Natural killer cell treated with Interleukin-12 subunit alpha and Interleukin-12 subunit beta and Interleukin-15 and Interleukin-18, amount 100 ng/mL, for 72 hours (primary cell): ENCODE measurements at regions not wholly inside any gene's neighbourhood (a gene's known extent, or its start where the extent isn't known, plus 50 kb on each side); places are given as distances from the start of the nearest gene placed in this dataset.
"Not testable (repeated sequence)": the region's sequence is repeated elsewhere in the genome, so short reads cannot be mapped to it uniquely, and the experiment has no call there.

Source experiments
- ATAC-seq, 2 donors: fragments of 150-1000 bp; cut with Tn5 transposase in 1 of 2; sonication (Bioruptor Pico), chemical (Tn5 transposase) in 1 of 2; 2 replicates each; pipeline ENCODE4 v1.10.0; 2021
- DNase-seq: peaks from one replicate; pipeline ENCODE4 v3.0.0; 2022; ENCODE audit warnings: low spot score
- H3K27ac Mint-ChIP-seq, 2 donors: 1 replicate in 1 of 2; 2 replicates in 1 of 2; pipeline ENCODE4 v1.8.0; 2022; ENCODE audit warnings: mixed read lengths in 2 of 2, mild to moderate bottlenecking in 1 of 2, moderate library complexity in 1 of 2
- H3K27me3 Mint-ChIP-seq, 2 donors: 1 replicate in 1 of 2; 2 replicates in 1 of 2; pipeline ENCODE4 v1.8.0; 2022; ENCODE audit warnings: mixed read lengths in 2 of 2
- H3K36me3 Mint-ChIP-seq: one replicate; pipeline ENCODE4 v1.8.0; 2022; ENCODE audit warnings: mixed read lengths
- H3K4me1 Mint-ChIP-seq, 2 donors: 1 replicate in 1 of 2; 2 replicates in 1 of 2; pipeline ENCODE4 v1.8.0; 2022; ENCODE audit warnings: low read depth in 2 of 2, mixed read lengths in 2 of 2, mild to moderate bottlenecking in 1 of 2
- H3K4me3 Mint-ChIP-seq: one replicate; pipeline ENCODE4 v1.8.0; 2022; ENCODE audit warnings: mixed read lengths
- H3K9me3 Mint-ChIP-seq: 2 replicates; pipeline ENCODE4 v1.8.0; 2022; ENCODE audit warnings: mixed read lengths

- DNase-seq (no peak), ATAC-seq (no peak)
- no peaks in the 10 kb centered on the region for H3K4me1 Mint-ChIP-seq
- no peaks in the 10 kb centered on the region for H3K9me3 Mint-ChIP-seq
- H3K27ac Mint-ChIP-seq: no peak overlapping the region
- no peak overlapping the region for H3K4me3 Mint-ChIP-seq
- H3K27me3 Mint-ChIP-seq: peaks cover 2 to 6% of the 10 kb centered on the region in 2 donors
- H3K36me3 Mint-ChIP-seq: no peaks in the 10 kb centered on the region
Measured at GRCh38 chrX:125153621-125154020, 166.1 kb upstream of the TEX13C start.

- ATAC-seq, H3K27ac Mint-ChIP-seq, H3K27me3 Mint-ChIP-seq, H3K4me3 Mint-ChIP-seq, H3K36me3 Mint-ChIP-seq, H3K4me1 Mint-ChIP-seq, H3K9me3 Mint-ChIP-seq, DNase-seq: not testable (repeated sequence)
Measured at GRCh38 chrX:125154288-125155257, 165.1 kb upstream of the TEX13C start.

GRCh38 chrX:125155296-125156033 lies 164.2 kb upstream of the TEX13C start:
- not testable (repeated sequence) for H3K27ac Mint-ChIP-seq, H3K36me3 Mint-ChIP-seq, ATAC-seq, H3K27me3 Mint-ChIP-seq, DNase-seq, H3K4me3 Mint-ChIP-seq, H3K4me1 Mint-ChIP-seq, H3K9me3 Mint-ChIP-seq

GRCh38 chrX:125170459-125170858 lies 149.2 kb upstream of the TEX13C start:
- Mint-ChIP-seq H3K27ac (no peak overlapping the region), H3K9me3 (no peaks in the 10 kb centered on the region), H3K27me3 (peaks cover 11 to 20% of the 10 kb centered on the region in 2 donors), H3K4me3 (no peak overlapping the region), H3K36me3 (no peaks in the 10 kb centered on the region), H3K4me1 (no peaks in the 10 kb centered on the region)
- ATAC-seq (no peak), DNase-seq (no peak)

GRCh38 chrX:125172531-125172930 lies 147.1 kb upstream of the TEX13C start:
- no peaks in the 10 kb centered on the region for H3K9me3 Mint-ChIP-seq
- ATAC-seq (no peak), DNase-seq (no peak)
- peaks cover 11 to 20% of the 10 kb centered on the region in 2 donors for H3K27me3 Mint-ChIP-seq
- H3K36me3 Mint-ChIP-seq: no peaks in the 10 kb centered on the region
- H3K4me1 Mint-ChIP-seq: no peaks in the 10 kb centered on the region
- H3K4me3 Mint-ChIP-seq: no peak overlapping the region
- H3K27ac Mint-ChIP-seq: no peak overlapping the region

- Mint-ChIP-seq H3K36me3 (no peaks in the 10 kb centered on the region), H3K9me3 (no peaks in the 10 kb centered on the region), H3K4me1 (no peaks in the 10 kb centered on the region), H3K27ac (no peak overlapping the region), H3K4me3 (no peak overlapping the region), H3K27me3 (peaks cover 17 to 20% of the 10 kb centered on the region in 2 donors)
- DNase-seq (no peak), ATAC-seq (no peak)
Measured at GRCh38 chrX:125175991-125176584, 143.6 kb upstream of the TEX13C start.

- no peak for ATAC-seq
- Mint-ChIP-seq H3K36me3 (no peaks in the 10 kb centered on the region), H3K27ac (no peak overlapping the region), H3K4me1 (no peaks in the 10 kb centered on the region), H3K27me3 (peaks cover 11 to 15% of the 10 kb centered on the region in 2 donors), H3K4me3 (no peak overlapping the region), H3K9me3 (peaks cover 4% of the 10 kb centered on the region)
- DNase-seq: no peak
Measured at GRCh38 chrX:125193921-125194320, 125.8 kb upstream of the TEX13C start.

GRCh38 chrX:125198546-125198945 lies 121.1 kb upstream of the TEX13C start:
- Mint-ChIP-seq H3K27me3 (peaks cover 23 to 29% of the 10 kb centered on the region in 2 donors), H3K27ac (no peak overlapping the region)

GRCh38 chrX:125202591-125203248 lies 117.0 kb upstream of the TEX13C start:
- Mint-ChIP-seq H3K4me3 (peak overlapping the region; percentile 55), H3K27ac (no peak overlapping the region), H3K9me3 (no peaks in the 10 kb centered on the region), H3K36me3 (no peaks in the 10 kb centered on the region), H3K4me1 (peaks cover 7 to 16% of the 10 kb centered on the region in 2 donors), H3K27me3 (peaks cover 30 to 42% of the 10 kb centered on the region in 2 donors)
- DNase-seq (no peak), ATAC-seq (no peak)

More at GRCh38 chrX:125198546-125198945, 121.1 kb upstream of the TEX13C start:
- Mint-ChIP-seq H3K4me1 (peaks cover 0 to 4% of the 10 kb centered on the region in 2 donors), H3K9me3 (peaks cover 4% of the 10 kb centered on the region), H3K4me3 (no peak overlapping the region), H3K36me3 (no peaks in the 10 kb centered on the region)
- DNase-seq (no peak), ATAC-seq (no peak)

- Mint-ChIP-seq H3K4me1 (peaks cover 7 to 16% of the 10 kb centered on the region in 2 donors), H3K4me3 (peak overlapping the region; percentile 55), H3K27ac (no peak overlapping the region), H3K36me3 (no peaks in the 10 kb centered on the region), H3K27me3 (peaks cover 35 to 46% of the 10 kb centered on the region in 2 donors), H3K9me3 (no peaks in the 10 kb centered on the region)
- ATAC-seq (no peak), DNase-seq (no peak)
Measured at GRCh38 chrX:125203365-125203736, 116.3 kb upstream of the TEX13C start.

GRCh38 chrX:125203737-125204578 lies 115.7 kb upstream of the TEX13C start:
- no peak overlapping the region for H3K27ac Mint-ChIP-seq
- DNase-seq: no peak

GRCh38 chrX:125204681-125205132 lies 115.0 kb upstream of the TEX13C start:
- ATAC-seq (no peak), DNase-seq (no peak)
- Mint-ChIP-seq H3K9me3 (no peaks in the 10 kb centered on the region), H3K4me3 (peak overlapping the region; percentile 77), H3K4me1 (peaks cover 7 to 16% of the 10 kb centered on the region in 2 donors), H3K36me3 (no peaks in the 10 kb centered on the region), H3K27me3 (peaks cover 36 to 47% of the 10 kb centered on the region in 2 donors), H3K27ac (no peak overlapping the region)

More at GRCh38 chrX:125203737-125204578, 115.7 kb upstream of the TEX13C start:
- H3K27me3 Mint-ChIP-seq: peaks cover 36 to 47% of the 10 kb centered on the region in 2 donors
- H3K4me1 Mint-ChIP-seq: peaks cover 7 to 16% of the 10 kb centered on the region in 2 donors
- ATAC-seq: peak in 1 of 2 donors; percentile 53
- no peaks in the 10 kb centered on the region for H3K9me3 Mint-ChIP-seq
- no peaks in the 10 kb centered on the region for H3K36me3 Mint-ChIP-seq
- H3K4me3 Mint-ChIP-seq: peak overlapping the region; percentile 77
